Loucy (cell line): ENCODE measurements at regions not wholly inside any gene's neighbourhood (a gene's known extent, or its start where the extent isn't known, plus 50 kb on each side); places are given as distances from the start of the nearest gene placed in this dataset.

ENCODE experiments used
- H2AFZ ChIP-seq: fragments of 200-600 bp; sonication (generic); 2 replicates; pipeline ENCODE4 v1.6.0; 2016; ENCODE audit warnings: antibody characterized with exemption, mild to moderate bottlenecking, low read length, moderate library complexity
- H3F3A ChIP-seq: fragments of 200-600 bp; 2 replicates; pipeline ENCODE4 v1.6.0; 2016; ENCODE audit warnings: antibody characterized with exemption, low read depth, mild to moderate bottlenecking
- H3K27me3 ChIP-seq: fragments of 200-600 bp; sonication (generic); 2 replicates; pipeline ENCODE4 v1.6.1; 2014; ENCODE audit warnings: low read length, mild to moderate bottlenecking; ENCODE audit not compliant: insufficient read depth, poor library complexity, severe bottlenecking
- H3K36me3 ChIP-seq: fragments of 200-600 bp; sonication (generic); 2 replicates; pipeline ENCODE4 v1.6.1; 2016; ENCODE audit warnings: low read length; ENCODE audit not compliant: insufficient read depth
- H3K4me1 ChIP-seq: fragments of 200-600 bp; sonication (generic); 2 replicates; pipeline ENCODE4 v1.5.1; 2014; ENCODE audit warnings: low read length, mild to moderate bottlenecking; ENCODE audit not compliant: insufficient read depth, poor library complexity, severe bottlenecking
- H3K4me2 ChIP-seq: fragments of 200-600 bp; sonication (generic); 2 replicates; pipeline ENCODE4 v1.6.0; 2014; ENCODE audit warnings: antibody characterized with exemption, low read length, low read depth, mild to moderate bottlenecking; ENCODE audit not compliant: poor library complexity, severe bottlenecking
- H3K4me3 ChIP-seq: fragments of 200-600 bp; sonication (generic); 2 replicates; pipeline ENCODE4 v1.5.1; 2014; ENCODE audit warnings: low read length, mild to moderate bottlenecking, mixed read lengths; ENCODE audit not compliant: poor library complexity, severe bottlenecking
- H3K79me2 ChIP-seq: fragments of 200-600 bp; sonication (generic); 2 replicates; pipeline ENCODE4 v1.6.1; 2014; ENCODE audit warnings: low read length; ENCODE audit not compliant: insufficient read depth
- H3K9ac ChIP-seq: fragments of 200-600 bp; sonication (generic); 2 replicates; pipeline ENCODE4 v1.6.0; 2014; ENCODE audit warnings: mild to moderate bottlenecking, low read depth, low read length, moderate library complexity; ENCODE audit not compliant: poor library complexity, severe bottlenecking
- H3K9me2 ChIP-seq: fragments of 200-600 bp; sonication (generic); replicated peaks from 2 replicates; pipeline ENCODE4 v1.6.1; 2016; ENCODE audit warnings: low read depth, low read length, mixed read lengths
- H3K9me3 ChIP-seq: fragments of 200-600 bp; sonication (generic); 2 replicates; pipeline ENCODE4 v1.6.1; 2014; ENCODE audit warnings: mild to moderate bottlenecking, antibody characterized with exemption, low read length, low read depth; ENCODE audit not compliant: insufficient read depth
- H4K20me1 ChIP-seq: fragments of 200-600 bp; sonication (generic); 2 replicates; pipeline ENCODE4 v1.6.0; 2014; ENCODE audit warnings: antibody characterized with exemption, low read length, mild to moderate bottlenecking; ENCODE audit not compliant: insufficient read depth, poor library complexity, severe bottlenecking
- CTCF ChIP-seq: fragments of 200-600 bp; sonication (generic); conservative IDR thresholded peaks from 2 replicates; pipeline ENCODE4 v1.5.1; 2014; ENCODE audit warnings: mild to moderate bottlenecking, antibody characterized with exemption, low read length
- EZH2phosphoT487 ChIP-seq: fragments of 200-600 bp; IDR thresholded peaks from 2 replicates; pipeline ENCODE4 v1.6.1; 2018; ENCODE audit warnings: antibody characterized with exemption, mild to moderate bottlenecking, moderate library complexity, borderline replicate concordance

GRCh38 chr12:126960221-126960620 is 1306.7 kb upstream of the TMEM132C start:
- Histone ChIP-seq H3K27me3 (no peaks in the 10 kb centered on the region), H2AFZ (no peak overlapping the region), H3F3A (no peaks in the 10 kb centered on the region), H3K79me2 (peaks cover 49% of the 10 kb centered on the region), H3K36me3 (no peaks in the 10 kb centered on the region), H3K9ac (peak overlapping the region; percentile 49), H3K4me3 (no peak overlapping the region), H3K4me2 (peak overlapping the region; percentile 51), H3K9me2 (no peaks in the 10 kb centered on the region), H4K20me1 (no peaks in the 10 kb centered on the region), H3K4me1 (peaks cover 36% of the 10 kb centered on the region), H3K9me3 (no peaks in the 10 kb centered on the region)
- TF ChIP-seq CTCF (no peak), EZH2phosphoT487 (no peak)

- no peaks in the 10 kb centered on the region for H3F3A ChIP-seq
- H3K36me3 ChIP-seq = no peaks in the 10 kb centered on the region
- H3K79me2 ChIP-seq = peaks cover 53% of the 10 kb centered on the region
- no peaks in the 10 kb centered on the region for H3K9me3 ChIP-seq
- peaks cover 40% of the 10 kb centered on the region for H3K4me1 ChIP-seq
- H4K20me1 ChIP-seq = no peaks in the 10 kb centered on the region
- no peaks in the 10 kb centered on the region for H3K9me2 ChIP-seq
- H3K9ac ChIP-seq = peak overlapping the region; percentile 49
- H3K4me3 ChIP-seq = no peak overlapping the region
- H3K4me2 ChIP-seq = peak overlapping the region; percentile 51
- H2AFZ ChIP-seq = no peak overlapping the region; the same call in 1 of the 2 replicates
- TF ChIP-seq EZH2phosphoT487 (no peak), CTCF (no peak)
- no peaks in the 10 kb centered on the region for H3K27me3 ChIP-seq
These were observed 1306.3 kb upstream of the TMEM132C start for GRCh38 chr12:126960709-126961108.

GRCh38 chr12:126963825-126964224 is 1303.1 kb upstream of the TMEM132C start:
- peaks cover 56% of the 10 kb centered on the region for H3K79me2 ChIP-seq
- H4K20me1 ChIP-seq = no peaks in the 10 kb centered on the region
- H3K36me3 ChIP-seq = no peaks in the 10 kb centered on the region
- H3K9ac ChIP-seq = peak overlapping the region; percentile 87
- peak overlapping the region; percentile 73 for H3K4me3 ChIP-seq
- H3K4me1 ChIP-seq = peaks cover 60% of the 10 kb centered on the region
- no peaks in the 10 kb centered on the region for H3K9me2 ChIP-seq
- no peaks in the 10 kb centered on the region for H3K27me3 ChIP-seq
- H2AFZ ChIP-seq = no peak overlapping the region
- H3F3A ChIP-seq = peaks cover 11% of the 10 kb centered on the region; the same call in 1 of the 2 replicates
- TF ChIP-seq EZH2phosphoT487 (no peak), CTCF (no peak)
- H3K9me3 ChIP-seq = no peaks in the 10 kb centered on the region
- peak overlapping the region; percentile 78 for H3K4me2 ChIP-seq
